Right renal cortex interstitium (tissue), 3 donors: ENCODE measurements at regions not wholly inside any gene's neighbourhood (a gene's known extent, or its start where the extent isn't known, plus 50 kb on each side); places are given as distances from the start of the nearest gene placed in this dataset.
"Not testable (repeated sequence)": the region's sequence is repeated elsewhere in the genome, so short reads cannot be mapped to it uniquely, and the experiment has no call there.

Experiments
- DNase-seq, 3 donors: peaks; one replicate each; pipeline ENCODE4 v3.0.0-alpha.2; 2013; ENCODE audit warnings: low read depth in 3 of 3, low spot score in 2 of 3

- DNase-seq = no peak
Measured at GRCh38 chr10:78464856-78465267, 431.2 kb downstream of the RPS24 start.

DNA sequence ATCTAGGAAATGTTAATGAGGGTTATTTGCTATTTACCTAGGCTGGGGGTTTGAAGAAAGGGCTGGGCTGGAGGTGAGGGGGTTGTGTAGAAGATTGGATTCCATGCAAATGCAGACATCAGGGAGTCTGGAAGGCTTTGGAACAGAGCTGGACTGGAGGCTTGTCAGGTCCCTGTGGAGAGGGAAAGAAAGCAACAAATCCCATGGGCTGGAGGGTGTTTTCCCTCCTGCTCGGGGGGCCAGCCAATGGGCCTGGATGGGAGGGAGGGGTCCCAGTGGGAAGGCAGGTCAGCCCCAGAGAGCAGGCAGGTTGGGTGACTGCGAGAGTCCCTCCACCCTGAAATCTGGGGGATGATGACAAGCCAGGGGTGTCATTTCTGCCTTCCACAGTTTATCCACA is 431.8 kb downstream of the RPS24 start:
- DNase-seq = no peak

GRCh38 chr10:78467496-78468106 is 433.9 kb downstream of the RPS24 start:
- no peak for DNase-seq

DNA sequence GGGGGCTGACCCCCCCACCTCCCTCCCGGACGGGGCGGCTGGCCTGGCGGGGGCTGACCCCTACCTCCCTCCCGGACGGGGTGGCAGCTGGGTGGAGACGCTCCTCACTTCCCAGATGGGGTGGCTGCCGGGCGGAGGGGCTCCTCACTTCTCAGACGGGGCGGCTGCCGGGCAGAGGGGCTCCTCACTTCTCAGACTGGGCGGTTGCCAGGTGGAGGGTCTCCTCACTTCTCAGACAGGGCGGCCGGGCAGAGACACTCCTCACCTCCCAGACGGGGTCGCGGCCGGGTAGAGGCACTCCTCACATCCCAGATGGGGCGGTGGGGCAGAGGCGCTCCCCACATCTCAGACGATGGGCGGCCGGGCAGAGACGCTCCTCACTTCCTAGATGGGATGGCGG is 435.1 kb downstream of the RPS24 start:
- DNase-seq = not testable (repeated sequence)

GRCh38 chr10:78470267-78471103 is 436.8 kb downstream of the RPS24 start:
- DNase-seq = no peak

GRCh38 chr10:78471326-78471722 is 437.7 kb downstream of the RPS24 start:
- no peak for DNase-seq

- DNase-seq = peak in 1 of 3 donors; percentile 50
Measured at GRCh38 chr10:78471723-78472550, 438.3 kb downstream of the RPS24 start.

- no peak for DNase-seq
Measured at GRCh38 chr10:78472551-78472890, 438.9 kb downstream of the RPS24 start.

- DNase-seq = no peak
Measured at GRCh38 chr10:78473006-78473405, 439.3 kb downstream of the RPS24 start.

- DNase-seq = no peak
Measured at GRCh38 chr10:78474743-78475142, 441.1 kb downstream of the RPS24 start.

GRCh38 chr10:78475437-78475836 is 441.8 kb downstream of the RPS24 start:
- no peak for DNase-seq

DNA sequence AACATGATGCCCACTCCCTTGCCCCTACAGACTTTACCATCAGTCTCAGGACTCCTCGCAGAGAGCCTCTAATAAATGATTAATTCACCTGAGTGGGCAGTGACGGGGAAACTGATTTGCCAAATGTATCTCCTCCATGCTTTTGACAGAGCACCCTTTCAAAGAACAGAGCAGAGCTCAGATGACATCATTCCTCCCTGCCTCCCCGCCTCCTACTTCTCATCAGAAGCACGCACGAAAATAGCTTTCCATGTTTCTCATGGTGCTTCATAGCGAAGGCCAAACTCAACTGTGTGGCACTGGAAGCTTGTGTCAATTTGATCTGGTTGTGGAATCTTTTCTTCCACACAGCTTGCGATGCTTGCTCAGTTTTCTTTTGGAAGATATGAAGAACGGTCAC is 442.5 kb downstream of the RPS24 start:
- no peak for DNase-seq

GRCh38 chr10:78476844-78477243 is 443.2 kb downstream of the RPS24 start:
- DNase-seq = no peak

DNA sequence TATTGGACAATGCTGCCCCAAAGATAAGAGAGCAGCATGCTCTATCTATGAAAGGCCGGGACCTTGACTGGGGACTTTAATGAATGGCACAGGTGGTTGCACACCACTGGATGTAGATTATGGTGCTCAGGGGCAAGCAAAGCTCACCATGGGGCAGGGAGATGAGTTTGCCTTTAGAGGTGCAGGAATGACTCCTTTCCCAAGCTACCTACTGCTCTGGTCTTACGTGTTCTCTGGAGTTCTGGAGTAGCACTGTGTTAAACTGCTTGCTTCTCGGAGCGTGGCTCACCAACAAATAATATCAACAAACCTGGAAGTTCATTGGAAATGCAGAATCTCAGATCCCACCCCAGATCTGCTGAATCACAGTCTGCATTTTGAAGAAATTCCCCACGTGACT is 445.3 kb downstream of the RPS24 start:
- no peak for DNase-seq

GRCh38 chr10:78479467-78479866 is 445.8 kb downstream of the RPS24 start:
- DNase-seq = no peak

DNA sequence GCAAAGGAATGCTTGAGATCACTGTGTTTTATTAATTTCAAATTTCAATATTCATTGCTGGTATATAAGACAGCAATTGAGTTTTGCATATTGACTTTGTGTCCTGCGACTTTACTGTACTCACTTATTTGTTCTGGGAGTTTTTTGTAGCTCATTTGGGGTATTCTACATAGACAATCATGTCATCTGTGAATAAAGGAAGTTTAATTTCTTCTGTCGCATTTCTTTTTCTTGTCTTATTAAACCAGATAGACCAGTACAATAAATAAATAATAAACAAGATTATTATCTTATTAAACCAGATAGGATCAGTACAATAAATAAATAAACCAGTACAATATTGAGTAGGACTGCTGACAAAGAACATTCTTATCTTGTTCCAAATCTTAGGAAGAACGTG is 448.2 kb downstream of the RPS24 start:
- no peak for DNase-seq

- DNase-seq = no peak
Measured at GRCh38 chr10:78483641-78484040, 450.0 kb downstream of the RPS24 start.

- DNase-seq = no peak
Measured at GRCh38 chr10:78489034-78489433, 455.4 kb downstream of the RPS24 start.

DNA sequence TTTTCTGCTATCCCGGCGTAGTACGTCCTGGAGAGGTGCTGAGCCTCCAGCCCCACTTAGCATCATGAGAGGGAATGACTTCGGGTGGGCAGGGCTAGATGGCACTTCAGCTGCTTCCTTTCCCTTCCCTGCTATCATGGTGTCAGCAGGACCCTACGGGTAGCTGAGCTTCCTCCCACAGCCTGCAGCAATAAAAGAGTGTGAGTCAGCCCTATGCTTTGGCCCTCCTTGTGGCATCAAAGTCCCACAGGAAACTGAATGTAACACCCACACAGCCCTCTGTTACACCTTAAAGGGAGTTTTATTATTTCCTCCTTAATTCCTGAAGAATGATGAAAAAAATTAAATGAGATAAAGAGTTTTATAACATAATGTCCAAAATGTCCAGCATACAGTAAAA is 458.1 kb downstream of the RPS24 start:
- DNase-seq = no peak

DNA sequence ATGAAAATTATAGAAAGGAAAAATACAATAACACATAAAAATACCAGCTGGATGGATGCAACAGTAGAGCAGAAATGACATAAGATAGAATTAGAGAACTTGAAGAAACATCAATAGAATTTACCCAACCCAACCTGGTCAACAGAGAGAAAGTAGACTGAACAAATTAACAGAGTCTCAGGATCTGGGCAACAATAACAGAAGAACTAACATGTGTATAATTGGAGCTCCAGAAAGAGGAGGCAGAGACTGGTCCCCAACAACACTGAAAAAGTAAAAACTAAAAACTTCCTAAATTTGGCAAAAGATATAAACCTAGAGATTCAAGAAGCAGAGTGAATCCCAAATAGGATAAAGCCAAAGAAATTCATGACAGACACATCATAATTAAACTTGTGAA is 458.8 kb downstream of the RPS24 start:
- DNase-seq = no peak

DNA sequence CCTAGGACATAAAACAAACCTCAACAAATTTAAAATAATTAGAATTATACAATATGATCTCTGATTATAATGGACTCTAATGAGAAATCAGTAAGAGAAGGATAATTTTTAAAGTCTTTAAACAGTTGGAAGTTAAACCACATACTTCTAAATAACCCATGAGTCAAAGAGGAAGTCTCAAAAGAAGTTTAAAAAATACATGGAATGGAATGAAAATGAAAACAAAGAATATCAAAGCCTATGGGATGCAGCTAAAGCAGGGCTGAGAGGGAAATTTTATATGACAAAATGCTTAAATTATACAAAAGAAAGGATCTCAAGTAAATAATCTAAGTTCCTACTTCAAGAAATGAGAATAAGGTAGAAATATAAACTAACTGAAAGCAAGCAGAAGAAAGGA is 460.5 kb downstream of the RPS24 start:
- DNase-seq = no peak
